ENCODE measurements at regions not wholly inside any gene's neighbourhood (a gene's known extent, or its start where the extent isn't known, plus 50 kb on each side); places are given as distances from the start of the nearest gene placed in this dataset.

DNA sequence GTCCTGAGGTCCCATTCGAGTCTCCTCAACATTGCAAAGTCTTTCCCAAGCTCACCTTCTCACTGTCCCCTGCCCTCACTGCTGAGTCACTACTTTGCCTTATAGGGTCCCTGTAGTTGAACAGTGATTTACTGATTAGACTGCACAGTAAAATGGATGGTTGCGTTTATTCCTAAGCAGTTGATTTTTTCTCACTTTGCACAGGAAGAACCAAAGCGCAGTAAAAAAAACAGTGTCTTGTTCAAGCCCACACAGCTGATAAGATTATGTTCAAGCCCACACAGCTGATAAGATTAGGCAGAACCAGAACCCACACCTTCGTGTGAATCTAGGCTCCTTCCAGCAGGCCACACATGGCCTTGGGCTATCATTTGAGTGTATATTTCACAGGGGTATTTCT lies 215.3 kb upstream of the COPS8 start:
- TF ChIP-seq EZH2 (IDR thresholded peaks at IDR 0.05; ENCODE audit: low read depth, low read length, severe bottlenecking): no peak
- TF ChIP-seq HDAC6 (IDR thresholded peaks at IDR 0.05; ENCODE audit: low read depth, low read length): no peak
- TF ChIP-seq EP300 (IDR thresholded peaks at IDR 0.05; ENCODE audit: borderline replicate concordance in 1 of 2, low read depth in 2 of 2, low read length in 2 of 2): no peak
- TF ChIP-seq SUZ12 (IDR thresholded peaks at IDR 0.05; ENCODE audit: low read length): no peak
- TF ChIP-seq, protein P1, sequence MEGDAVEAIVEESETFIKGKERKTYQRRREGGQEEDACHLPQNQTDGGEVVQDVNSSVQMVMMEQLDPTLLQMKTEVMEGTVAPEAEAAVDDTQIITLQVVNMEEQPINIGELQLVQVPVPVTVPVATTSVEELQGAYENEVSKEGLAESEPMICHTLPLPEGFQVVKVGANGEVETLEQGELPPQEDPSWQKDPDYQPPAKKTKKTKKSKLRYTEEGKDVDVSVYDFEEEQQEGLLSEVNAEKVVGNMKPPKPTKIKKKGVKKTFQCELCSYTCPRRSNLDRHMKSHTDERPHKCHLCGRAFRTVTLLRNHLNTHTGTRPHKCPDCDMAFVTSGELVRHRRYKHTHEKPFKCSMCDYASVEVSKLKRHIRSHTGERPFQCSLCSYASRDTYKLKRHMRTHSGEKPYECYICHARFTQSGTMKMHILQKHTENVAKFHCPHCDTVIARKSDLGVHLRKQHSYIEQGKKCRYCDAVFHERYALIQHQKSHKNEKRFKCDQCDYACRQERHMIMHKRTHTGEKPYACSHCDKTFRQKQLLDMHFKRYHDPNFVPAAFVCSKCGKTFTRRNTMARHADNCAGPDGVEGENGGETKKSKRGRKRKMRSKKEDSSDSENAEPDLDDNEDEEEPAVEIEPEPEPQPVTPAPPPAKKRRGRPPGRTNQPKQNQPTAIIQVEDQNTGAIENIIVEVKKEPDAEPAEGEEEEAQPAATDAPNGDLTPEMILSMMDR (IDR thresholded peaks at IDR 0.05; ENCODE audit: control extremely low read depth in 1 of 3, insufficient read depth in 1 of 3, low read depth in 1 of 3, low read length in 3 of 3): no peak
- no peak for TF ChIP-seq JUN (IDR thresholded peaks at IDR 0.05; ENCODE audit: low read depth, low read length)
- no peak for TF ChIP-seq CEBPB (IDR thresholded peaks at IDR 0.05; ENCODE audit: low read depth, low read length)
- no peak for TF ChIP-seq TEAD4 (IDR thresholded peaks at IDR 0.05; ENCODE audit: low read depth, low read length)
- no peak for TF ChIP-seq RAD21 (IDR thresholded peaks at IDR 0.05 in 1 of 2, conservative IDR thresholded peaks at IDR 0.05 in 1 of 2; ENCODE audit: low read depth in 2 of 2, low read length in 2 of 2)
- TF ChIP-seq CHD2 (IDR thresholded peaks at IDR 0.05; ENCODE audit: low read length): no peak
- no peak for TF ChIP-seq GABPA (IDR thresholded peaks at IDR 0.05; ENCODE audit: borderline replicate concordance, insufficient read depth, low read length)

Data from H1 (cell line).